TTC549 (cell line): ENCODE measurements at regions not wholly inside any gene's neighbourhood (a gene's known extent, or its start where the extent isn't known, plus 50 kb on each side); places are given as distances from the start of the nearest gene placed in this dataset.
"Not testable (repeated sequence)": the region's sequence is repeated elsewhere in the genome, so short reads cannot be mapped to it uniquely, and the experiment has no call there.

Source experiments
- FAIRE-seq: peaks from 2 replicates; lab custom pipeline; 2012; peaks lifted over from hg19 to GRCh38; lab: Jason Lieb, UNC

- not testable (repeated sequence) for FAIRE-seq
These were observed 1554.8 kb downstream of the PCDH9 start for GRCh38 chr13:65675383-65675782.

DNA sequence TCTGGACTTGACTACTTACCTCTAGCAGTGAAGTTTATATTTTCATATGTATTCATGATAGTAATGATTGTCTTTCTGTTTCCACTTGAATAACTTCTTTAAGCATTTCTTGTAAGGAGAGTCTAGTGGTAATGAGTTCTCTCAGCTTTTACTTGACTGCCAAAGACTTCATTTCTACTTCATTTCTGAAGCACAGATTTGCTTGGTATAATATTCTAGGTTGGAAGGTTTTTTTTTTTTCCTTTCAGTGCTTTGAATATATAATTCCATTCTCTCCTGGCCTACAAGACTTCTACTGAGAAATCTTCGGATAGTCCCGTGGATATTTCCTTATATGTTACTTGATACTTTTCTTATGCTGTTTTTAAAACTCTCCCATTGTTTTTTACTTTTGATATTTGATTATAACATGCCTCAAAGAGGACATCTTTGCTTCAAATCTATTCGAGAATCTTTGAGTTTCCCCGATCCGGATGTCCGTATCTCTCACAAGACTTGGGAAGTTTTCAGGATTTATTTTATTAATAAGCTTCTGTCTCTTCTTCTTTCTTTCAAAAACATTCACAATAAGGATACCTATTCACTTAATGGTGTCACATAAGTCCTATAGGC, 1560.0 kb downstream of the PCDH9 start:
- no peak for FAIRE-seq

- no peak for FAIRE-seq
These were observed 1569.4 kb downstream of the PCDH9 start for GRCh38 chr13:65660731-65661130.

DNA sequence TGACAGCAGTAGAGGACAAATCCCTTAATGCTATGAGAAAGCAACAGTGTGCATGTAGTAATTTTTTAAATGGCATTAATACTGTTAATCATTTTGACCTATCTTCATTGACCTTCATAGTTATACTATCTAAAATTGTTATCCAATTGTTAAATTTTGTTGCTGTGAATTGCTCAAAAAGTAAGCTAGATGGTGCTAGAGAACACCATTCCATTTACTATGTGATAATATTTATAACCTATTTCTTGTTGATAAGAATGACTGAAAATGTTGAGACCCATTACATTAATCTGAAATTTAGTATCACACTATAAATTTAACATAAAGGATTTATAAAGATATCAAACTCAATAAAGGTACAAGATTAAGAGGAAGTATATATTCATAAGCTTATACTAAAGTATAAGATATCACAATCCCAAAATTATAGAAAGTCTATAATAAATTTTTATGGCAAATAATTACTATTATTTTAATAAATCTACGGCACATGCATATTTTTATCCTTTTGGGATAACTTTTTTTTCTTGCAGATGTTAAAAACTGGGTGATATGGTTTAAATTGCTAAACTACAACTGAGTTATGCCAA, 1573.3 kb downstream of the PCDH9 start:
- peak; percentile 69 for FAIRE-seq

DNA sequence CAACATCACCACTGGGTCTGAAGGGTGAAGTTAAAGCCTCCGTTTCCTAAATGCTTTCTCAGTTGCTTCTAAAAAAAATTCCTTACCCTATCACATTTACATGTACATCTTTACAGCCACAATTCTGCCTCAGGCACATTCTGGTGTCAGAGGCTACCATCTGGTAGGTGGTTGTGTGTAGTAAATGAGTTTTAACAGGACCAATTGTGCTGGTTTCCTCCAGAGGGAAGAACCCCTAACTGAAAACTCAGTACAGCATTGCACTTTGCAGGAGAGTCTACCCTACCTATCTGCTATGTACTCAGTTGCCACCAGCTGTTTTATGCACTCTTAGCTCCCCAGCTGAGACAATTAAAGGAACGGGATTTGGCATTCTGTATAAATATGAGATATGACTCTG, 1576.5 kb downstream of the PCDH9 start:
- no peak for FAIRE-seq

- no peak for FAIRE-seq
These were observed 1579.8 kb downstream of the PCDH9 start for GRCh38 chr13:65650321-65650720.

DNA sequence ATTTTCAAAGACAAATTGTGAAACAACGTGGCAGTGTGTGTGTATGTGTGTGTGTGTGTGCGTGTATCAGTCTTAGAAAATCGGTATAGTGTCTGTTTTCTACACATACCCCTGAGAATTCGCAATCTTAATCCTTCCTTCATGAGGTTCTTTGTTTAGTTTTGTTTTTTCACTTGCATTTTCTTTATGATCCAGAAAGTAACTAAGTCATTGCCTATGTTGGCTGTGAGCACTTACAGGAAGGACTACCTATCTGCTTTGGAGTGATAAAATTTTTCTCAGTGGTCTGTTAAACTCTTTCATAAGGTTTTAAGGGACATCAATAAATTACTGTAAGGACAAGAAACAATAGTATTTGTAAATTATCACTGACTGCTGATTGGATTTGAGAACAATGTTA, 1587.1 kb downstream of the PCDH9 start:
- FAIRE-seq, result no peak

- FAIRE-seq, result no peak
These were observed 1587.8 kb downstream of the PCDH9 start for GRCh38 chr13:65642301-65642700.

DNA sequence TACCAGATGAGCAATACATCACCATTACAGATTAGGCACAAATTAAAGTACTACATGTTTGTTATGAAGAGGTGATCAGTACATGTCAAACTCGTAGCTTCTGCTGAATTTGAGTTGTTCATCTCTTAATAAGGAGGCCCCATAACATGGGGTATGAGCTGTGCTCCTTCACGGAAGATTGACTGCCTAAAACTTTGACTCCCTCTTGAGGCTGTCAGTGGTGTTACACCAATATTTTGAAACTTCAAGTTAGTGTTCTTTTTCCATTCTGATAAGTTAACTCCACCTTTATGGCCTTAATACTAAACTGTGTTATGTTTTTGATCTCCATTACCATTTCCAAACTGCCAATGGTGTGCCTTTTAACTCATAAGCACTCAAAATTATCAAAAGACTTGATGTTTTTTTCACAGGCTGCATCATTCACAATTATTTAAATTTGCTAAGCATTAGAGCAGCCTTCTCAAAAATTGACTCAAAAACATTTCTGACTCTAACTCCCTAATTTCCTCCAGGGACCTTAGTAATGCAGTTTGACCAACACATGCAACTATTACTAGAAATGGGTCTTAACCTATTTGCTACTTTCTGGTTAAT, 1591.5 kb downstream of the PCDH9 start:
- no peak for FAIRE-seq

GRCh38 chr13:65633806-65634205, 1596.3 kb downstream of the PCDH9 start:
- FAIRE-seq, result no peak

DNA sequence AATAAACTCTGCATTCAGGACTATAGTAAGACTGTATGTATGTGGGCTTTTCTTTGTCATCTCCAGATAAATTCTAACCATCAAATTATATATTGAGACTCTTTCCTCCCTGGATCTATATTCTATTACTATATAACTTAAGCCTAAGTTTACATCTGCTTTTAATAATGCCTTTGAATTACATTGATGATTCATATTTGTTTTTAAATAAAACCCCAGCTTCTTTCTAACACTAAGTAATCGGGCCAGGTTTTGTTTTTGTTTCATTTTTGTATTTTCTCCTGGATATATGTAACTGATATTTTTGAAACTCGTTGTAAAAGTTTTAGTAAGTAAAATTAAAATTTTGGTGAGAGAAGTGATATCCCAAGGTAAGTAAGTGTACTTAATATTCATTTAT, 1599.1 kb downstream of the PCDH9 start:
- no peak for FAIRE-seq

DNA sequence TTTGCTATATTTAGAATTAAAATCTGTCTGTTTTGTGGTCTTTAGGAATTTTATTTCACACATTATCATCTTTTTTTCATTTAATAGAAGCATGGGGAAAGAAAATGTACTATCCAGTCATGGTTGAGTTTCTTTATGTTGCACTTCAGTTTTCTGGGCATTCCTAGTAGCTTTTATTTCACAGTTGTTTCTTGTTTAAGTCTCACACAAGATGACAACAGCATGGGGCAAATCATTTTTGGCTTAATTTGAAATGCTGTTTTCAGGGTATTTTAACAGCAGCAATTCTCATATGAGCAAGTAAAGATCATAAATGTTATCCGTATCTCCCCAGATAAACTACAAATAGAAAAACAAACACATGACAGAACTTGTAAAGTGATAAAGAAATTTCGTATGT, 1600.2 kb downstream of the PCDH9 start:
- FAIRE-seq, result no peak

- FAIRE-seq, result no peak
These were observed 1607.0 kb downstream of the PCDH9 start for GRCh38 chr13:65623148-65623547.

- FAIRE-seq, result no peak
These were observed 1614.6 kb downstream of the PCDH9 start for GRCh38 chr13:65615506-65615905.

DNA sequence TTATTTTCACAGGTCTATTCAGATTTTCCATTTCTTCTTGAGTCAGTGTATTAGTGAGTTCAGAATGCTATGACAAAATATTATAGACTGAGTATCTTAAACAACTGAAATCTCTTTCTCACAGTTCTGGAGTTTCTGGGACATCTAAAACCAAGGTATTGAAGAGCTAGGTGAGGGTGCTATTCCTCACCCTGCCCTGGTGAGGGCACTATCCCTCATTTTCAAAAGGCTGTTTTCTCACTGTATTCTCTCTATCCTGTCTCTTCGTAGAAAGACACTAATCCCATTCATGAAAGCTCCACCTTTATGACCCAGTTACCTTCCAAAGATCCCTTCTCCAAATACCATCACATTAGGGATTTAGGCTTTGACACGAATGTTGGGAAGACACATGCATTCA, 1617.1 kb downstream of the PCDH9 start:
- FAIRE-seq, result no peak

- no peak for FAIRE-seq
These were observed 1620.8 kb downstream of the PCDH9 start for GRCh38 chr13:65609350-65609749.

DNA sequence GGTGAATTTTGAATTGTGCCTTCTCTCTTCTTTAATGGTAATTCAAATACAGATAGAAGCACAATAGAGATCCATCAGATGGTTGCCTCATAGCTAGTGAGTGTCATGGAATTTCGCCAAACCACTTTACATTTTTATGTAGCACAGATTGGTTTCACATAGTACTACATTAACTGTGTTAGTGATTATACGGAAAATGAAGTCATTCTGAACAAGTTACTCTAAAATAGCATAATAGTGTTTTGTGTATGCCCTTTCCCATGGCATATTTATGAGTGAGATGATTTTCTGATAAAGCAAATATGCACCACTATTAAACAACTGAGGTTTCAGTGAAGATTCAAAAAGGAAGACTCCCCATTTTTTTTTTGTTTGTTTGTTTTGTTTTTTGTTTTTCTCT, 1623.5 kb downstream of the PCDH9 start:
- FAIRE-seq, result no peak

DNA sequence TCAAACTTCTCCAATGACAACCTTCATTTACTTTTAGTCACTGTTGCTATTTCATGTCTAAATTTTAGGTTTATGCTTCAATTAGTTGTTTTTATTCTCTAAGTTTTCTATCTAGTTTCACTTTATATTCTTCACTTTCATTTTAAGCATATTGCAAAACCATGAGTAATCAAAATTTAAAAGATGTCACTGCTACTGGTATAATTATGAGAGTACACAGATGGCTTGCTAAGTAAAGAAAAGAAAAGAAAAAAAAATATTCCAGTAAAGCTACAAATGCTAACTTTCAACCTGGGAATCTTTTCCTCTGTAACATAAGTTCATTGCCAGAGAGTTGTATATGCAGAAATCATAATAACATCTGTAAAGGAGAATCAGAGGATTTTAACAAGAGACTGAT, 1624.7 kb downstream of the PCDH9 start:
- no peak for FAIRE-seq

- no peak for FAIRE-seq
These were observed 1627.0 kb downstream of the PCDH9 start for GRCh38 chr13:65603160-65603559.

DNA sequence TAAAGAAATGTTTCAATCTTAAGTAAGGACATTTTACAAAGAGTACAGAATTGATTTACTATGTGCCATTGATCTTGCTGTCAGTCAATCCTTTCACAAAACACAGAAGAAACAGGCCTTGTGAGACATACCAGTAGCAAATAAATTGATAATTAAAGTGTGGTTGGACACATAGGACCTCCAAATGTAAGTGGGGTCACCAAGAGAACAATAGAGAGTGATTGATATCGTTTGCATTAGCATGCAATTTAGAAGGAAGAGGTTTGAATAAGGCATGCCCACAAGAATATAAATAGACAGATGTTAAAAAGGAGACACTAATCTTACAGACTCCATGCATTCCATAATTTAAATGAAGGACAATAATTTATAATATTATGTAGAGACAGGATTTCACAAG, 1628.3 kb downstream of the PCDH9 start:
- no peak for FAIRE-seq

GRCh38 chr13:65600702-65601101, 1629.4 kb downstream of the PCDH9 start:
- no peak for FAIRE-seq

- FAIRE-seq, result no peak
These were observed 1632.0 kb downstream of the PCDH9 start for GRCh38 chr13:65597839-65598818.

DNA sequence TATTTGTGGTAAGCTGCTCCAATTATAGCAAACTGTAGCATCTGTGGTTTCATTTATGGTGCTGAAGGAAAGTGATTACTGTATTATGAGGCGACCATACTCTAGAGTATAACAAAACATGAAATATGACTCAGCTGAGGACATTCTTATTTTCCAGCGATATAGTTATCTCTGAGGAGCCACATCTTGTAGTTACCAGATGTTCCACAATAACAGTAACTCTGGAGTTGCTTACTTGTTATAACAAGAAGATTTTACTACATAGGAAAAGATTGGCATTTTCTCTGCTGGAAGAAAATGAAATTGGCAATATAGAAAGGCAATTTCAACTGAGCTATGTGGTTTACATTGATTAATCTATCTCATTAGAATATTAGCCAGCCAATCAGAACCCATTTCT, 1634.2 kb downstream of the PCDH9 start:
- no peak for FAIRE-seq
